Panc1 (cell line): ENCODE measurements at regions not wholly inside any gene's neighbourhood (a gene's known extent, or its start where the extent isn't known, plus 50 kb on each side); places are given as distances from the start of the nearest gene placed in this dataset.
"Not testable (repeated sequence)": the region's sequence is repeated elsewhere in the genome, so short reads cannot be mapped to it uniquely, and the experiment has no call there.

Experiments used
- POLR2AphosphoS5 ChIP-seq: IDR thresholded peaks from 2 replicates; pipeline ENCODE4 v1.6.1; 2012; ENCODE audit warnings: mild to moderate bottlenecking, low read depth, low read length, moderate library complexity
- SIN3A ChIP-seq: IDR thresholded peaks from 2 replicates; pipeline ENCODE4 v1.6.1; 2012; ENCODE audit warnings: low read depth, mild to moderate bottlenecking, low read length, moderate library complexity, borderline replicate concordance; ENCODE audit not compliant: insufficient read depth
- TCF7L2 ChIP-seq: IDR thresholded peaks from 2 replicates; pipeline ENCODE4 v1.6.1; 2011; ENCODE audit warnings: mild to moderate bottlenecking, low read depth, low read length, inconsistent platforms
- TF ChIP-seq, protein P1 (sequence below): fragments of 450-650 bp; IDR thresholded peaks from 2 replicates; pipeline ENCODE4 v1.5.1; 2017; ENCODE audit warnings: mild to moderate bottlenecking

DNA sequence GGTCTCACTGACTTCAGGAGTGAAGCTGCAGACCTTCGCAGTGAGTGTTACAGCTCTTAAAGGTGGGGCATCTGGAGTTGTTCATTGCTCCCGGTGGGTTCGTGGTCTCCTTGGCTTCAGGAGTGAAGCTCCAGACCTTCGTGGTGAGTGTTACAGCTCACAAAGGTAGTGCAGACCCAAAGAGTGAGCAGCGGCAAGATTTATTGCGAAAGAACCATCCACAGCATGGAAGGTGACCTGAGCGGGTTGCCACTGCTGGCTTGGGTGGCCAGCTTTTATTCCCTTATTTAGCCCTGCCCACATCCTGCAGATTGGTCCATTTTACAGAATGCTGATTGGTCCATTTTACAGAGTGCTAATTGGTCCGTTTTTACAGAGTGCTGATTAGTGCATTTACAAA lies 429.5 kb downstream of the RWDD3 start:
- not testable (repeated sequence) for TF ChIP-seq TCF7L2, SIN3A, POLR2AphosphoS5
- TF ChIP-seq, protein P1, sequence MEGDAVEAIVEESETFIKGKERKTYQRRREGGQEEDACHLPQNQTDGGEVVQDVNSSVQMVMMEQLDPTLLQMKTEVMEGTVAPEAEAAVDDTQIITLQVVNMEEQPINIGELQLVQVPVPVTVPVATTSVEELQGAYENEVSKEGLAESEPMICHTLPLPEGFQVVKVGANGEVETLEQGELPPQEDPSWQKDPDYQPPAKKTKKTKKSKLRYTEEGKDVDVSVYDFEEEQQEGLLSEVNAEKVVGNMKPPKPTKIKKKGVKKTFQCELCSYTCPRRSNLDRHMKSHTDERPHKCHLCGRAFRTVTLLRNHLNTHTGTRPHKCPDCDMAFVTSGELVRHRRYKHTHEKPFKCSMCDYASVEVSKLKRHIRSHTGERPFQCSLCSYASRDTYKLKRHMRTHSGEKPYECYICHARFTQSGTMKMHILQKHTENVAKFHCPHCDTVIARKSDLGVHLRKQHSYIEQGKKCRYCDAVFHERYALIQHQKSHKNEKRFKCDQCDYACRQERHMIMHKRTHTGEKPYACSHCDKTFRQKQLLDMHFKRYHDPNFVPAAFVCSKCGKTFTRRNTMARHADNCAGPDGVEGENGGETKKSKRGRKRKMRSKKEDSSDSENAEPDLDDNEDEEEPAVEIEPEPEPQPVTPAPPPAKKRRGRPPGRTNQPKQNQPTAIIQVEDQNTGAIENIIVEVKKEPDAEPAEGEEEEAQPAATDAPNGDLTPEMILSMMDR = not testable (repeated sequence)
